IPS DF 19.7 (cell line): ENCODE measurements at regions not wholly inside any gene's neighbourhood (a gene's known extent, or its start where the extent isn't known, plus 50 kb on each side); places are given as distances from the start of the nearest gene placed in this dataset.
"Not testable (repeated sequence)": the region's sequence is repeated elsewhere in the genome, so short reads cannot be mapped to it uniquely, and the experiment has no call there.

Source experiments
- DNase-seq: peaks from one replicate; pipeline ENCODE4 v3.0.0-alpha.2; 2013; ENCODE audit warnings: low read depth, low spot score

DNA sequence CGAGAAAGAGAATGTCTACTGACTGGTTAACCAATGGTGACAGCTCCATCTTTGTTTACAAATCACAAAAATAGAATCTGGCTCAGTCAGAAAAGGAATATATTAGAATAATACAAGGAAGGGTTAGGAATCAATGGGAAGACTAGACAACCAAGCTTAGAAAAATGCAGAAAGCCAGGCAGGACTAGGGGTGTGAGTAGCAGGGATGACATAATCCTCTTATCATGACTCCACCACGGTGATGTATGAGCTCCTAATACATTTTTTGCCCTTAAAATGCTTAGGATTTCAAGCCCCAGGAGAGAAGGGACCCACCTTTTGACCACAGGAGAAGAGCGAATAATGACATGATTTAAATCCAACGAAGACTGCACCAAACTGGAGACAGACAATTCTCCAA, 252.3 kb downstream of the CHD9NB start:
- no peak for DNase-seq

DNA sequence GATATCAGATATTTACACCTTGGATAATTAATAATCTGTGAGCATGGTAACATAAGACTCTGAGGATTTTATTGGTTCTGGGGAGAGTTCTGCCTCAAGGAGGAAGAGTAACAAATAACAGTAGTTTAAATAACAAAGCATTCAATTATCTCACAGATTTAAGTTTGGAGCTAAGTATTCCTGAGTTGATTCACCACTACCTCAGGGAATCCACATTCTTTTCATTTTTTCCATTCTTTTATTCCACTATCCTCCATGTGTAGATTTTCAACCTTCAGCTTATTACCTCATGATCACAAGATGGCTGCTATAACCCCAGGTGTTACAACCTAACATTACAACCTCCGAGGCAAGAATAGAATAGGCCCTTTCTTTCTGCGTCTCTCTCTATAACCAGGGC, 252.2 kb upstream of the TOX3 start:
- DNase-seq: no peak

DNA sequence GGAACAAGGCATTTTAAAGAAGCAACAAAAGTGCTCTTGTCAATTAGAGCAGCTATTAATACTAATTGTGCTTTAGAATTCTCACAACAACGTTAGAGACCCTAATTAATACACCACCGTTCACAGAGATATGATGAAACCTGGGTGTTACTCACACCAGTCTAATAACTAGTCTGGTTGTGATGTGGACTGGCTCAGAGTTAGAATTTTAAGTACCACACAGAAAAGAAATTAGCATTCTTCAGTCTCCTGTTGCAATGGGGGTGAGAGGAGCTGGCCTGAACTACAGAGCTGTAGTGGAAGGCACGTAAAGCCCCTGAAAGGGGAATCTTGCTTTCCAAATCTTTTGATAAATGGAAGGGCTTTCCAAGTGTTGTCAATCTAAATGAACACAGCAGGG, 240.8 kb upstream of the TOX3 start:
- DNase-seq: no peak

DNA sequence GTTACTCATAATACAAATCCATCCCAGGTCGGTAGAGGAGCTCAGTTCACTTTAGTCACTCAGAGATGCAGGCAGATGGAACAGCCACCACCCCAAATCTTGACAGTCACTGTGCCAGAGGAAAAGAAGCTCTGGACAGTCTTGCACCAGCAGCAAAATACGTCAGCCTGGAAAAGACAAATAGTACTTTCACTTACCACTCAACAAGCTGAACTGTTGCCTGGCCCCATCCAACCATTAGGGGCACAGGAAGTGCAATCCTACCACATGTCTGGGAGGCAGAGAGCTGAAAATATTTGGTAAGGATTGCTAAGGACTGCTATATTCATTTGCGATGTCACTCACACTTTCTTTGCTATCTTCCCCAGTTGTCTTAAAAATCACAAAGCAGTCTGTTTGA, 239.1 kb upstream of the TOX3 start:
- DNase-seq: no peak

DNA sequence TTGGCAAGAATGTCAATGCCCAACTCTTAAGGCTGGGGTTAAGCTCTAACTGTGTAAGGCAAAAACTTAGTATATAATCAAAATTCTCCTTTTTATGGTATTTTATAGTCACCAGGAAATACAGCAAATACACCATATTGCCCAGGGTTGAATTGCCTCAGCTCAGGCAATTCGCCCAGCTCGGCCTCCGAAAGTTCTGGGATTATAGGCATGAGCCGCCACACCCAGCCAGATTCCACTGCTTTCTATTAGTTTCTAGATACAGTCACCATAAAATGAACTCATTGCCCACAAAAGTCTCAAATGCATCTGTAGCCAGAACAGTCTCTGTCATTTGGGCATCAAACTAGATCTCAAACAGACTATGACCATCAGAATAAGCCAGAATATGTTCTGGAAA, 238.7 kb upstream of the TOX3 start:
- no peak for DNase-seq

DNA sequence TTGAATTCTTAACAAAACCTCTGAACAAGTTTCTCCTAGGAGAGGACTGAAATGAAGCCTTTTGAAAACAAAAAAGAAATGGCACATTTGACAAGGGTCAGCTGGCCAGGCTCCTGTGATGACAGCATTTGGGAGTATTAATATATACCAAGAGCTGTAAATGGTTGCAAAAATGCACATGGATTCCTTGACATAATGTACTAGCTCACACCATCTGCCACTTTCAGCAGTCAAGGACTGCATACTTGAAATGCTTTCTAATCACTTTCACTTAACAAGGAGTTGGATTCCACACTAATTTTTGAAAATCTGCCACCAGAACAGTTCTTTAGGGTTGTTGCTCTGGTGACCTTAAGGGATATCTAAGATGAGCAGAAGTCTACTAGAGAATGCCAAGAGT, 236.7 kb upstream of the TOX3 start:
- no peak for DNase-seq

DNA sequence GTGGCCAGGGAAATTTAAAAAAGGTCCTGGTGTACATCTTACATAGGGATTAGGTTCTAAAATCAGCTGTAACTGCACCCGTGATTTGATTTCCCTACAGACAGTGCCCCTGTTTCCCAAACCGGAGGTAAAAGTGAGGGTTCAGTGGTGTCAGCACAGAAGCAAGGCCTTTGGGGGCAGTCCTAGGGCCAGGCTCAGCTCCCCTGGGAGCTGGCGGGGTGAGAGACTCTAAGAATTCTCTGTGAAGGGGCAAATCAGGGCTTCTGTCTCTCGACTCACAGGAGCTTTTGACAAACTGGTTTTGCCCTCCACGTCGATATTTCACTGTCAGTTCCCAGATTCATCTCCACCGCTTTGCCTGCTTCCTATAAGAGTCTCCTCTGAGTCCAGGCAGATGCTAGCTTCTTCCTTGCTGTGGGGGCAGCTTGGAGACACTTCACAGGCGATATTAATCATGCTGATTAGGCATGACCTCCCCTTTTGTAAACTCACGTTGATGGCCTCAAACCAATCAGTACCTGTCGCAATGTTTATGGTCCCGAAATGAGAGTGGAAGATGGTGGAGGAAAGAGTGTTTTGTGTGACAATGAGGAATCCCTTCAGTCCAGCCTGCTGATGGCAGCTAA, 234.2 kb upstream of the TOX3 start:
- DNase-seq: no peak

DNA sequence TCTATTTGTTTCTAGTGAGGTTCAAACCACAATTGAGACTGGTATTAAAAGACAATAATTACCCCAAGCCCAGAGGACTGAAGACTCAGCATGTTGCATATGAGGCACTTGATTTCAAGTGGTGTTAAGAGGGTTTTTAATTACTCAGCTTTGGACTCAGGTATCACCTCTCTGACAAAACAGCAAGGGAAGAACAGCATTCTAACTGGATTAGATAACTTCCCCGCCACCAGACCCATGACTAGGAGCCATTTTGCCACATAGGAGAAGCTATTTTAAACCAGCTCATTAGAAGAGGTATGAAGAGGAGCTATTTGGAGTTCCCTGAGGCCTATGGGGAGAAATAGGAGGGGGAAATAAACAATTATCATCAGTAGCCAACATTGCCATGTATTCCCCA, 226.1 kb upstream of the TOX3 start:
- no peak for DNase-seq

DNA sequence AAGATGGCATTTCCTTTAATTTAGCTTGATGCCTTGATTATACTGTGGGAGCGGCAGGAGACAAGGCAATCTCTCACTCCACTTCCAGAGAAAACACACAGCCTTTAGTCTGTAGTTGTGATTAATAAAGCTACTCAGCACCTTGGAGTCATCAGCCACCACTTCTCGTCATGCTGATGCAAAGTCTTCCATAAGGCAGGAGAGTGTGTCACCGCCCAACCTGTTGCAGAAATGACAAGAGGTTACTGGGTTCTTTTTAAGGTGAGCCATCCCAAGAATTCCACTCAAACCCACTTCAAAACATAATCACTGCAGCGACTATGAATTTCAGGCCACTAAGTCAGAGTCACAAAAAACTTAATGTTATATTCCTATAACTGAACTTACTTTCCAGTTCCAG, 223.9 kb upstream of the TOX3 start:
- no peak for DNase-seq

DNA sequence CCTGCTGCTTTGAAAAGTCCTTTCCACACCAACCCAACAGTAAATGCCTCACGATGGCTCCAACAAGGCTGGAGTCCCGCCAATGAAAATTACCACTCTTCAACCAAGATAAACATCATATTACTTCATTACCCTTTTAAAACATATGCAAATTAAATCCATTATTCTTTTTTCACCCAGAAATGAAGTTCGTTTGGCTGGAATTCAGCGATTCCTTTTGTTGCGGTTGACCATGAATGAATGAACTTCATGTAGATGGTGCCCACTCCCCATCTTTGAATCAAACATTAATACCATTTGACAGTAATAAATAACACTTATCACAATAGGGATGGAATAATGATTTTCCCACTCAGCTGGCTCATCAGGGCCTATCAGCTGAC, 211.5 kb upstream of the TOX3 start:
- DNase-seq: no peak

DNA sequence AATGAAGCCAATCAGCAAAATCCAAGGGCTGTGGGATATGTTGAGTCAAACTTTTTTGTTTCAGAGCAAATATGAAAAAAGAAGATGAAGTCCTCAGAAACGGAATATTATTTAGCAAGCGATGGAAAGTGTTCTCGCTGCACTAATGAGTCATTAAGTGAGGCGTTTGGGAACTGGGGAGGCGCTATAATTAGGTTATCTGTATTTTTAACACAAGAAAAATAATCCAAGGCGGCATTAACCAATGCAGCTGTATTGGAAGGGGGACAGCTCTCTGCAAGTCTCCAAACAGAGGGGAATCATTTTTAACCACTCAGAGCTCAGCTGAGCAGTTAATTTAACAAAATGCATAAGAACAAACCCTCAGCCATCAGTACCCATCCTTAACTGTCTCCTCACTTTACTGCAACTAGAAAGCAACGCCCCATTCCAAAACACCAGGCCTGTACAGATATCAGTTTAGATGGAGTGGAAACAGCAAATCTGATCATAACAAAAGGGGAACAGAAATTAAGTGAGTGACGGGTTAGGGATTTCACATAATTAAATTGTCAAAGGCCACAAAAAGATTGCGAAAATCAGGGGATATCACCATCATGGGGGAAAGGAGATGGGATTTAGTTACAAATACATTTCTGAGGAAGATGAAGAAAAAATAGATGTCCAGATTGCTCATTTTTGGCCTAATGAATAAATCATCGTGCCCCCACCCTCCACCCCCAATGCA, 211.0 kb upstream of the TOX3 start:
- DNase-seq: no peak

DNA sequence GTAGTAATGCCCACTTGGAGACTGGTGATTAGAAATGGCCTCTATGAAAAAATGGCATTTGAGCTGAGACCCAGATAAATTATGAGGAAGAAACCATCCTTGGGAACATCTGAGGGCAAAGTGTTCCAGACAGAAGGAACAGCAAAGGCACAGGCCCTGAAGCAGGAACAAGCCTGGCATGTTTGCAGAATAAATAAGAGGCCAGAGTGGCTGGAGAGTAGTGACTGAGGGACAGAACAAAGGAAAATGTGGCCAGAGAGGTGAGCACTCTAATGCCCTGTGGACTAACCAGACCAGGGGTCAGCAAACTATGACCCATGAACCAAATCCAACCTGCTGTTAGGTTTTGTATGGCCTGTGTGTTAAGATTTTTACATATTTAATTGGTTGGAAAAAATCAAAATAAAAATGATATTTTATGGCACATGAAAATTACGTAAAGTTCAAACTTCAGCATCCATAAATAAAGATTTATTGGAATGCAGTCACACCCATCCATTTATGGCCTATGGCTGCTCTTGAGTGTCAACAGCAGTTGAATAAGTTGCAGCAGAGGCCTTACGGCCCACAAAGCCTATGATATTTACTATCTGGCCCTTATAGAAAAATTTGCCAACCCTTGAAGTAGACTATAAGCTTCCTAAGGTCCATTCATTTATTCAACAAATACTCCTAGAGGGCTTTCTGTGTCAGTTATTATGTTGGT, 210.0 kb upstream of the TOX3 start:
- DNase-seq: no peak

DNA sequence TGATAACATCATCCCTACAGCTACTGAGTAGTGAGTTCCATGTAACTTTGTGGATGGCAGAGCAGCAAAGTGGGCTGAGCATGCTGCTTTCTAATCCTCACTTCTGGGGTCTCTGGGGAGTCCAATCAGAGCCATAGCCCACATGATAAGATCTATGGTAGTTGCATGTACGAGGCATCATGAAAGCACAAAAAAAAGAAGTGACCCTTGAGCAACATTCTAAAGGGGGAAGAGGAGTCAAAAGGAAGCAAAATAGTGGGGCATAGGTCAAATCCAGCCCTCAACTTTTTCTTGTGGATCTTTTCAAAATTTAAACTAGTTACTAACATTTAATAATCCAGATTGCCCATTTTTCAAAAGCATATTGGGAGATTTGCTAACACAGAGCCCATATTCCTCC, 208.5 kb upstream of the TOX3 start:
- no peak for DNase-seq

DNA sequence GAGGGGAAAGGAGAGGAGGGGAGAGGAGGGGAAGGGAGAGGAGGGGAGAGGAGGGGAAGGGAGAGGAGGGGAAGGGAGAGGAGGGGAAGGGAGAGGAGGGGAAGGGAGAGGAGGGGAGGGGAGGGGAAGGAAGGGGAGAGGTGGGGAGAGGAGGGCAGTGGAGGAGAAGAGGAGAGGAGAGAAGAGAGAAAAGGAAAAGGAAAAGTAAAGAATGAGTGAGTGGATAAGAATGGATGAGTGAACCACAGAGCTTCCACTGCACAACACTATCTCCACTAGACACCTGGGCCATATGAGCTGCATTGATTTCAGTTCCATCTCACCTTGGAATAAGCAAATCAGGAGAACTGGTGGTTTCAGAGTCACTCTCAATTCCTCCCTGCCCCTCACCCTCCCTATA, 204.1 kb upstream of the TOX3 start:
- DNase-seq: no peak

DNA sequence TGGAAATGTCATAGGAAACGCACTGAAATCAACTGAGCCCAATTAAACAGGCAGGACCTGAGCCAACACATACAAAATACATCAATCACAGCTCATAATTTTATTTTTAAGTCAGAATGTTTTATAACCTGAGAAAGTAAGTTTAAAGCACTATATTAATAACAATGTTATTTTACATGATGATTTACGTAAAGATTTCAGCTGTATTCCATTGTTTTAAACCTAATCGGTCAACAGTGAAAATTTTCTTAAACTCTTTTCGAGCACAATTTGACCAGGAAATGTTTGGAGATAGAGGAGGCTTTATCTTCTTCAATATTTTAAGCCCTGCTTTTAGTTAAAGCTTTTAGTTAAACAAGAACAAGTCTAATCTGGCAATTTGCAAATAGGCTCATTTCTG, 201.8 kb upstream of the TOX3 start:
- DNase-seq: no peak

DNA sequence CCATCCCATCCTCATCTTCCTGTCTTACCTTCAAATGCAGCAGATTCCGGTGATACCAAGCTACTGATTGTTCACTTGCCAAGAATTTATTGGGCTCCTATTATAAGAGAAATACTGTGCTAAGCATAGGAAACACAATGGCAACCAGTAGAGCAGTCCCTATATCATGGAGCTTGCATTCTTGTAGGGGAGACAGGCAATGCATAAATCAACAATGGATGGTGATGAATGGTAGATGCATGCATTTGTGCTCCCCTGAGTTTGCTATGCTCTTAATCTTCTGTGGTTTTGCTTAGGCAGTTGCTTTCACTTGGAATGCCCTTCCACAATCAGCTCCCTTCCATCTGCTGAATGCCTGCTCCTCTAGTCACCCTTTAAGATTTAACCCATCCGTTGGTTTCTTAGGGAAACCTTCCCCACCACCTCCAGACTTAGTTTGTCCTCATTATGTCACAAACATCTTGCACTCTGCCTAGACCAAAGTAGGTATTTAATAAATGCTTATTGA, 200.2 kb upstream of the TOX3 start:
- no peak for DNase-seq

DNA sequence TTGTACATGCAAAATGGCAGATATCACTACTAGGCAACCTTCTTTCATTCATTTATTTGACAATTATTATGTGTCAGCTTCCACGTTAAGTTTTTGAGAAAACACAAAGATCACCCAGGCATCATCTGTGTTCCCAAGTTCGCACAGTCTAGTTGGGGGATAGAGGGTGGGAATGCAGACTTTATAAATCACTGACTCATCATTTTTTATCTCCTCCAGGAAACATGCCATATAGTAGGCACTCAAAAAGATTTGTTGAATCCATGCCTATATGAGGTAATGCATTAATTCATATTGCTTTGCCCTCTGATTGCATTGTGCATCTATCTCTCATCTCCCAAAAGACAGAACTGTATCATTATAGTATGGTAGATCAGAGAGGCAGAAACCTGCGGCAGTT, 196.8 kb upstream of the TOX3 start:
- DNase-seq: no peak

DNA sequence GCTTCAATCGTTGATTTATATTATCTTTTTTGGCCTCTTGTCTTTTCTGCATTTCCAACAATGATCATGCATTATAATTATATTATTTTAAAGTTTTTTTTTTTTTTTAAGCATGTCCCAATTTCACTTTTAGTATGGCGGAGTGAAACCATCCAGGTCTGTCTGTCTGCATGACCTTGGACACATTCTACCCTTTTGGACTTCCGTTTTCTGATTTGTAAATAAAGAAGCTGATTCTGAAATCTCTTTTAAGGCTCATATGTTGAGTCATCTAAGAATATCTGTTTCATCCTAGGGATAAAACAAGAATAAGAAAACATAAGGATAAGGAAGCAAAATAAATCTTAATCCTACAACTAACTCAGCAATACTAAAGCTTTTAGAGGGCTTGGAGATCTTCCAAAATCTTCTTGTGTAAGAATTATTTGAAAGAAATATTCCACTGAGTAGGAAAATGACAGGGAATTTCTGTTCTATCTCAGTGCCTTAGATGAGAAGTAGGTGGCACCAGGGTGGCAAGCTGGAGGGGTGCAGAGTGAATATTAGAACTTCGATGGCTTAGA, 195.7 kb upstream of the TOX3 start:
- DNase-seq: no peak

DNA sequence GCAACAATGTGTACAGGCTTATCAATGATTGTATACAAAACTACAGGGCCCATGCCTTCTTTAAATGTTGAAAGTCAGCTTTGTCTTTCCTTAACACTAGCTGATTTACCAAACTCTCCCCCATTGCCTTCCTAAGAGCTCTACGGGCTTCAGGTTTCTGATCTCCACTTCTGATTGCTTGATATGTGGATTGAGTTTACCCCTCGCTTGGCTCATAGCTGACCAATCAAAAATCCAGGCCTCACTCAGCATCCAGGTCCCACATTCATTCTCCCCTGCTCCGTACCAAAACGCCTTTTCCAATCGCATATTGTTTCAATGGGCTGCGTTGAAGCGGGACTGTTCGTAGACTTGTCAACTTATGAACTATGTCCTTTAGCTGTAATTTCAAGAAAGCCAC, 195.1 kb upstream of the TOX3 start:
- no peak for DNase-seq

DNA sequence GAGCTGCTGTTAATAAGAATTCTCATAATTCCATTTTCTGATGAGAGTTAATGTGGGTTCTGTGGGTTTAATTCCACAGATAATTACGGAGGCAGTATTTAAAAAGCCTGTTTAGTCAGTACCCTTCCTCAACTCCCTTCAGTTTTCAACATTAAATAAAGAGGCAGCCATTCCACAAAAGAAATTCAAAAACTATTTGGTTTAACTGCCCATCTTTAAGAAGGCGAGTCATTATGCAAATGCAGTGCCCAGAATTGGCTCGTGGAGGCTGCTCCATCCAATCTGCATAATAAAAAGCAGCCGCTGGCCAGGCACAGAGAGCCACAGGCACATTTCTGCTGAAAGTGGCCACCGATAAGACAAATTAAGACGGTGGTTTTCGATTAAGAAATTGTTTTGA, 194.4 kb upstream of the TOX3 start:
- DNase-seq: peak; percentile 23

DNA sequence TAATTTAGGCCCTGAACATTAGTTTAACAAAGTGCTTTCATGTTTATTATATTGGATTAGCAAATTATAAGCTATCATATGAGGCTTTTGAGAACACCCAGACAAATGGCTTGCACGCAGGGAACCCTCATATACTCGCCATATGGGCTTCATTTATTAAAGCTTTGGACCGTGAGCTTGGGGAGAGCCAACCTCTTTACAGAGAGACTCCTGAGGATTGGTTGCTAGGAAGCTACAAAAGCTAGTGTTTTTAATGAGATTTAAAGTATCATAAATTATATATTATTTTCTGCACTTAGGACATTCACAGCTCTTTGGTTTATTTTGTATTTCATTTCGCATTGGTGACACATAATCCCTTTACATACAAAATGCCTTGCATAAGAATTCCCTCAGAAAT, 193.8 kb upstream of the TOX3 start:
- DNase-seq: no peak

DNA sequence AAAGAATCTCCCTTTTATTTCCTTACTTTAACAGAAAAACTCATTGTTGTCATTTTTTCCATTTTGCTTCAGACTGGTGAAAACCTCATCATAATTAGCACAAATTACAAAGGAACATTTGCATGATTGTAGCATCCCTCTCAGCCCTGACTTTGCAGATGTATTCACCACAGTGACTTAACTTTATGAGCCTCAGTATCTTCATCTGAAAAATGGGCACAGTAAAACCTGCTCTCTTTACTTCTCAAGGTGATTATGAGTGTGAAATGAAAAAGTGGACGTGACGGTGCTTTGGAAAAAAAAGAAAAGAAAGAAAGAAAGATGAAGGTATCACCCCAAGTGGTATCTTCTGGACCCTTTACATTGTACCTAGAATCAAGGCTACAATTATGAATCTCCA, 193.4 kb upstream of the TOX3 start:
- DNase-seq: no peak

DNA sequence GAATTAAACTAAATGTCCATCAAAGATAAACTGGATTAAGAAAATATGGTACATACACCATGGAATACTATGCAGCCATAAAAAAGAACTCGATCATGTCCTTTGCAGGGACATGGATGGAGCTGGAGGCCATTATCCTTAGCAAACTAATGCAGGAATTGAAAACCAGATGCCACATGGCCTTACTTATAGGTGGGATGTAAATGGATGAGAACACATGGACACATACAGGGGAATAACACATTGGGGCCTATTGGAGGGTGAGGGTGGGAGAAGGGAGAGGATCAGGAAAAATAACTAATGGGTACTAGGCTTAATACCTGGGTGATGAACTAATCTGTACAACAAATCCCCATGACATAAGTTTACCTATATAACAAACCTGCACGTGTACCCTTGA, 192.0 kb upstream of the TOX3 start:
- DNase-seq: not testable (repeated sequence)
